Thoracic aorta (tissue), 2 donors: ENCODE measurements at regions not wholly inside any gene's neighbourhood (a gene's known extent, or its start where the extent isn't known, plus 50 kb on each side); places are given as distances from the start of the nearest gene placed in this dataset.

ENCODE experiments used
- ATAC-seq: fragments of 150-250 bp; one replicate; pipeline ENCODE4 v1.8.0; 2017; ENCODE audit warnings: low read depth; ENCODE audit not compliant: insufficient number of reproducible peaks, low FRiP score
- DNase-seq: peaks from one replicate; pipeline ENCODE4 v3.0.0-alpha.2; 2020; ENCODE audit warnings: low spot score
- H3K27ac ChIP-seq, 2 donors: fragments of 200-600 bp; sonication (generic); 1 replicate in 1 of 2; 2 replicates in 1 of 2; pipeline ENCODE4 v1.5.1; 2016; ENCODE audit warnings: mild to moderate bottlenecking in 2 of 2, moderate library complexity in 2 of 2
- H3K27me3 ChIP-seq: fragments of 200-600 bp; sonication (generic); replicated peaks from 2 replicates; pipeline ENCODE4 v1.6.0; 2016; ENCODE audit warnings: mild to moderate bottlenecking; ENCODE audit not compliant: insufficient read depth
- H3K36me3 ChIP-seq: fragments of 200-600 bp; sonication (generic); one replicate; pipeline ENCODE4 v1.5.1; 2016
- H3K4me1 ChIP-seq, 2 donors: fragments of 200-600 bp; sonication (generic); 1 replicate in 1 of 2; 2 replicates in 1 of 2; pipeline versions ENCODE4 v1.5.1 to v1.6.0; 2016; ENCODE audit warnings: low read depth in 2 of 2, mild to moderate bottlenecking in 1 of 2; ENCODE audit not compliant: control insufficient read depth in 1 of 2
- H3K4me3 ChIP-seq: fragments of 200-600 bp; sonication (generic); 2 replicates; pipeline ENCODE4 v1.5.1; 2016; ENCODE audit warnings: mild to moderate bottlenecking
- H3K9me3 ChIP-seq: fragments of 200-600 bp; sonication (generic); 2 replicates; pipeline ENCODE4 v1.5.1; 2016
- TF ChIP-seq, protein P1 (sequence below): fragments of 200-600 bp; sonication (generic); IDR thresholded peaks from one replicate; pipeline ENCODE4 v1.5.1; 2019; ENCODE audit warnings: antibody characterized with exemption

DNA sequence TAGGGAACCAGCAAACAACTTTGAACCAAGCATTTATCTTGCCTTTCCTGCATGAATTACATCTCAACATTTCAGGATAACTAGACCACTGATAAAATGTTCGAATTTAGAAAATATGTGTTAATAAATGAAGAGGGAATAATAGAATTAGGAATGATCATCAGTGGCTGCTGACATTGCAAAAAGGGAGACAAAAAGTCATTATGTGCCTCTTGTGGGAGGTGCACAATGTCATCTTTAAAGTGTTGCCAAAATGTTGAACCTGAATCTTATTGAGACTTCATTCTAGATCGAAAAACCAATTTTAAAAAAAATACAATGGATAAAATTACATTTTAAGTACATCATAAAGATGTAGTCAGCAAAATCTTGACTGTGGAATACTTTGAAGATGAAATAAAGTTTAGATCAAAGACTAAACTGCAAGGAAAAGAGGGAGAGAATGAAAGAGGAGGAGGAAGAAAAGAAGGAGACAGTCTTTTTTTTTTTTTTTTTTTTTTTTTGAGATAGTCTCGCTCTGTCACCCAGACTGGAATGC is 299.3 kb downstream of the FBXW7 start:
- no peaks in the 10 kb centered on the region for H3K36me3 ChIP-seq
- H3K9me3 ChIP-seq, result no peaks in the 10 kb centered on the region
- TF ChIP-seq, protein P1, sequence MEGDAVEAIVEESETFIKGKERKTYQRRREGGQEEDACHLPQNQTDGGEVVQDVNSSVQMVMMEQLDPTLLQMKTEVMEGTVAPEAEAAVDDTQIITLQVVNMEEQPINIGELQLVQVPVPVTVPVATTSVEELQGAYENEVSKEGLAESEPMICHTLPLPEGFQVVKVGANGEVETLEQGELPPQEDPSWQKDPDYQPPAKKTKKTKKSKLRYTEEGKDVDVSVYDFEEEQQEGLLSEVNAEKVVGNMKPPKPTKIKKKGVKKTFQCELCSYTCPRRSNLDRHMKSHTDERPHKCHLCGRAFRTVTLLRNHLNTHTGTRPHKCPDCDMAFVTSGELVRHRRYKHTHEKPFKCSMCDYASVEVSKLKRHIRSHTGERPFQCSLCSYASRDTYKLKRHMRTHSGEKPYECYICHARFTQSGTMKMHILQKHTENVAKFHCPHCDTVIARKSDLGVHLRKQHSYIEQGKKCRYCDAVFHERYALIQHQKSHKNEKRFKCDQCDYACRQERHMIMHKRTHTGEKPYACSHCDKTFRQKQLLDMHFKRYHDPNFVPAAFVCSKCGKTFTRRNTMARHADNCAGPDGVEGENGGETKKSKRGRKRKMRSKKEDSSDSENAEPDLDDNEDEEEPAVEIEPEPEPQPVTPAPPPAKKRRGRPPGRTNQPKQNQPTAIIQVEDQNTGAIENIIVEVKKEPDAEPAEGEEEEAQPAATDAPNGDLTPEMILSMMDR, result no peak
- H3K4me3 ChIP-seq, result no peak overlapping the region
- no peaks in the 10 kb centered on the region for H3K4me1 ChIP-seq
- ATAC-seq, result no peak
- DNase-seq, result no peak
- H3K27ac ChIP-seq, result no peak overlapping the region
- no peaks in the 10 kb centered on the region for H3K27me3 ChIP-seq

DNA sequence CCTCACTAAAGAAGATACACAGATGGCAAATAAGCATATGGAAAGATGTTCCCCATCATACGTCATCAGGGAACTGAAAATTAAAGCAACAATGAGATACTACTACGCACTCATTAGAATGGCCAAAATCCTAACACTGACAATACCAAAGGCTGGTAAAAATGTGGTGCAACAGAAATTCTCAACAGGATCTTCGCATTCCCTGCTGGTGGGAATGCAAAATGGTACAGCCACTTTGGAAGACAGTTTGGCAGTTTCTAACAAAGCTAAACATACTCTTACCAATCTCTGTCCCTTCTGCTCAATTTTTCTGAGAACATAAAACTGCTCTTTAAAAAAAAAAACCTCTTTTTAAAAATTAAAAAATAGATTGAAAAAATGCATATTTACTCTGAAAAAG is 300.2 kb downstream of the FBXW7 start:
- no peak overlapping the region for H3K27ac ChIP-seq
- DNase-seq (no peak), ATAC-seq (no peak)
- no peaks in the 10 kb centered on the region for H3K9me3 ChIP-seq
- H3K4me1 ChIP-seq, result no peaks in the 10 kb centered on the region
- no peak overlapping the region for H3K4me3 ChIP-seq
- H3K27me3 ChIP-seq, result no peaks in the 10 kb centered on the region
- H3K36me3 ChIP-seq, result no peaks in the 10 kb centered on the region
- TF ChIP-seq, protein P1, result no peak

DNA sequence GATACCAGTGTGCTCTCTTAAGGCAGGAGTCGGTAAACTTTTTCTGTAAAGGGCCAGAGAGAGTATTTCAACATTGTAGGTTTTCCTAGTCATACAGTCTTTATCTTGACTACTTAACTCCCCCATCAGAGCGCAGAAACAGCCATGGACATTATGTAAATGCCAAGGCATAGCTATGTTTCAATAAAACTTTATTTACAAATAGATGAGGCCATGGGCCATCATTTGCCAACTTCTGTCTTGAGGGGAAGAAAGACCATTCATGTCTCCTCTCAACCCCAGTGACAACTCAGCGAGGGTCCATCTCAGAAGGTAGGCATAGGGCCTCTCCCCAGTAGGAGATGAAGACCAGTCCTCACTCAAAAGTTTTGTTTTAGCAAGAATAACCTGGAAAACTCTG is 301.3 kb downstream of the FBXW7 start:
- no peak overlapping the region for H3K27ac ChIP-seq
- no peaks in the 10 kb centered on the region for H3K9me3 ChIP-seq
- TF ChIP-seq, protein P1, result no peak
- no peak overlapping the region for H3K4me3 ChIP-seq
- ATAC-seq (no peak), DNase-seq (no peak)
- H3K27me3 ChIP-seq, result no peaks in the 10 kb centered on the region
- H3K36me3 ChIP-seq, result no peaks in the 10 kb centered on the region
- no peaks in the 10 kb centered on the region for H3K4me1 ChIP-seq

GRCh38 chr4:152232271-152232670 is 303.6 kb downstream of the FBXW7 start:
- ATAC-seq (no peak), DNase-seq (no peak)
- Histone ChIP-seq H3K4me1 (no peaks in the 10 kb centered on the region), H3K27ac (no peak overlapping the region), H3K27me3 (no peaks in the 10 kb centered on the region), H3K36me3 (no peaks in the 10 kb centered on the region), H3K4me3 (no peak overlapping the region), H3K9me3 (no peaks in the 10 kb centered on the region)
- TF ChIP-seq, protein P1, result no peak

GRCh38 chr4:152229782-152230289 is 306.1 kb downstream of the FBXW7 start:
- Histone ChIP-seq H3K9me3 (no peaks in the 10 kb centered on the region), H3K27me3 (no peaks in the 10 kb centered on the region), H3K4me3 (no peak overlapping the region), H3K4me1 (no peaks in the 10 kb centered on the region), H3K27ac (no peak overlapping the region), H3K36me3 (no peaks in the 10 kb centered on the region)
- TF ChIP-seq, protein P1, result no peak
- DNase-seq, result no peak
- ATAC-seq, result no peak
